ENCODE measurements at regions not wholly inside any gene's neighbourhood (a gene's known extent, or its start where the extent isn't known, plus 50 kb on each side); places are given as distances from the start of the nearest gene placed in this dataset.

DNA sequence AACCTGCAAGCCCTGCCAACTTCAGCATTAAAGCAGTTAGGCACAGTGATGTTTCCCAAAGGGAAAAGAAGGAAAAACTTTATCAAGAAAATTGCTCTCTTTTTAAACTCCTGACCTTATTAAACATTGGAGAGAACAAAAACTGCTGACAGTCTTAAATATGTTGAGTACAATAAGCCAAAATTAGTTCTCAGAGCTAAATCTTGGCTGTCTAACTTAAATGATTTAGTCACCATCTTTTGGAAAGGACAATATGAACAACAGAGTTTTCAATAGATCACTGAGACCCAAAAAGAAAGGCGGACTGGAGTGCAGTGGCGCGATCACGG lies 70.8 kb downstream of the DUSP6 start:
- TF ChIP-seq POLR2A (IDR thresholded peaks at IDR 0.05) (no peak), CTCF (IDR thresholded peaks at IDR 0.05) (no peak)

Data from heart left ventricle (tissue), 13 donors.